ENCODE measurements at regions not wholly inside any gene's neighbourhood (a gene's known extent, or its start where the extent isn't known, plus 50 kb on each side); places are given as distances from the start of the nearest gene placed in this dataset.

DNA sequence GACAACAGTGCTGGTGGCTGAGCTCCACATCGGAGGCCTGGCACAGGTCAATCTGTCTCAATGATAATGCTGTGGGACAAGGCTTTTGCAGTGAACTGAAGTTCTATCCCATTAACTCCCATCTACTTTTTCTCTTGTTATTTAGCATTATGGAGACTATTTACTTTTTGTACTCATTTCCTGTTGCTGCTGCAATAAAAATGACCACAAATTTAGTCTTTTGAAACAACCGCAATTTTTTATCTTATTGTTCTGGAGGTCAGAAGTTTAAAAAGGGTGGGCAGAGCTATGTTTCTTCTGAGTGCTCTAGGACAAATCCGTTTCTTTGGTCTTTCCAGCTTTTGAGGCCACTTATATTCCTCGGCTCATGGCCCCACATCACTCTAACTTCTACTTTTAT, 111.0 kb upstream of the PITX2 start:
- TF ChIP-seq, protein P1, sequence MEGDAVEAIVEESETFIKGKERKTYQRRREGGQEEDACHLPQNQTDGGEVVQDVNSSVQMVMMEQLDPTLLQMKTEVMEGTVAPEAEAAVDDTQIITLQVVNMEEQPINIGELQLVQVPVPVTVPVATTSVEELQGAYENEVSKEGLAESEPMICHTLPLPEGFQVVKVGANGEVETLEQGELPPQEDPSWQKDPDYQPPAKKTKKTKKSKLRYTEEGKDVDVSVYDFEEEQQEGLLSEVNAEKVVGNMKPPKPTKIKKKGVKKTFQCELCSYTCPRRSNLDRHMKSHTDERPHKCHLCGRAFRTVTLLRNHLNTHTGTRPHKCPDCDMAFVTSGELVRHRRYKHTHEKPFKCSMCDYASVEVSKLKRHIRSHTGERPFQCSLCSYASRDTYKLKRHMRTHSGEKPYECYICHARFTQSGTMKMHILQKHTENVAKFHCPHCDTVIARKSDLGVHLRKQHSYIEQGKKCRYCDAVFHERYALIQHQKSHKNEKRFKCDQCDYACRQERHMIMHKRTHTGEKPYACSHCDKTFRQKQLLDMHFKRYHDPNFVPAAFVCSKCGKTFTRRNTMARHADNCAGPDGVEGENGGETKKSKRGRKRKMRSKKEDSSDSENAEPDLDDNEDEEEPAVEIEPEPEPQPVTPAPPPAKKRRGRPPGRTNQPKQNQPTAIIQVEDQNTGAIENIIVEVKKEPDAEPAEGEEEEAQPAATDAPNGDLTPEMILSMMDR (conservative IDR thresholded peaks at IDR 0.05 in 1 of 2, IDR thresholded peaks at IDR 0.05 in 1 of 2; ENCODE audit: extremely low read depth in 1 of 2, insufficient read depth in 1 of 2, low read depth in 1 of 2, low read length in 2 of 2), result no peak
- no peak for TF ChIP-seq EZH2 (IDR thresholded peaks at IDR 0.05; ENCODE audit: borderline replicate concordance, low read length)

Measured in mammary epithelial cell (primary cell).